GM23248 (cell line): ENCODE measurements at regions not wholly inside any gene's neighbourhood (a gene's known extent, or its start where the extent isn't known, plus 50 kb on each side); places are given as distances from the start of the nearest gene placed in this dataset.

Experiments
- DNase-seq: peaks from one replicate; pipeline ENCODE4 v3.0.0-alpha.2; 2015
- H2AFZ ChIP-seq: fragments of 200-600 bp; sonication (generic); 2 replicates; pipeline ENCODE4 v1.6.1; 2016; ENCODE audit warnings: antibody characterized with exemption
- H3F3A ChIP-seq: fragments of 200-600 bp; sonication (generic); 2 replicates; pipeline ENCODE4 v1.6.1; 2016; ENCODE audit warnings: mild to moderate bottlenecking, antibody characterized with exemption, mixed run types; ENCODE audit not compliant: insufficient read depth
- H3K27ac ChIP-seq: fragments of 200-600 bp; sonication (generic); 2 replicates; pipeline ENCODE4 v1.5.1; 2016; ENCODE audit warnings: mild to moderate bottlenecking
- H3K27me3 ChIP-seq: fragments of 200-600 bp; sonication (generic); replicated peaks from 2 replicates; pipeline ENCODE4 v1.6.1; 2016; ENCODE audit warnings: mild to moderate bottlenecking; ENCODE audit not compliant: insufficient read depth
- H3K36me3 ChIP-seq: fragments of 200-600 bp; sonication (generic); 2 replicates; pipeline ENCODE4 v1.6.1; 2016; ENCODE audit warnings: low read depth, mild to moderate bottlenecking
- H3K4me1 ChIP-seq: fragments of 200-600 bp; sonication (generic); 2 replicates; pipeline ENCODE4 v1.6.1; 2016; ENCODE audit warnings: mild to moderate bottlenecking; ENCODE audit not compliant: insufficient read depth
- H3K4me2 ChIP-seq: fragments of 200-600 bp; sonication (generic); one replicate; pipeline ENCODE4 v1.6.1; 2016; ENCODE audit warnings: mild to moderate bottlenecking; ENCODE audit not compliant: unreplicated experiment
- H3K4me3 ChIP-seq: fragments of 200-600 bp; sonication (generic); 2 replicates; pipeline ENCODE4 v1.5.1; 2016; ENCODE audit warnings: mild to moderate bottlenecking
- H3K79me2 ChIP-seq: fragments of 200-600 bp; sonication (generic); 2 replicates; pipeline ENCODE4 v1.6.1; 2016; ENCODE audit warnings: mild to moderate bottlenecking; ENCODE audit not compliant: insufficient read depth
- H3K9ac ChIP-seq: fragments of 200-600 bp; sonication (generic); 2 replicates; pipeline ENCODE4 v1.6.1; 2016; ENCODE audit warnings: mild to moderate bottlenecking
- H3K9me2 ChIP-seq: fragments of 200-600 bp; sonication (generic); 2 replicates; pipeline ENCODE4 v1.6.1; 2016; ENCODE audit warnings: mixed run types, mild to moderate bottlenecking, moderate library complexity; ENCODE audit not compliant: insufficient read depth
- H3K9me3 ChIP-seq: fragments of 200-600 bp; sonication (generic); one replicate; pipeline ENCODE4 v1.6.1; 2017; ENCODE audit warnings: low read depth
- H4K20me1 ChIP-seq: fragments of 200-600 bp; sonication (generic); 2 replicates; pipeline ENCODE4 v1.6.0; 2016; ENCODE audit not compliant: insufficient read depth
- EZH2 ChIP-seq: fragments of 200-600 bp; sonication (generic); IDR thresholded peaks from 2 replicates; pipeline ENCODE4 v1.6.1; 2018; ENCODE audit warnings: antibody characterized with exemption, mild to moderate bottlenecking; ENCODE audit not compliant: insufficient read depth, poor library complexity, severe bottlenecking
- EZH2phosphoT487 ChIP-seq: fragments of 200-600 bp; sonication (generic); IDR thresholded peaks from 2 replicates; pipeline ENCODE4 v1.6.1; 2018; ENCODE audit warnings: antibody characterized with exemption, moderate library complexity, mild to moderate bottlenecking, low read depth; ENCODE audit not compliant: insufficient read depth
- WGBS, 2 experiments: methylation state at CpG; one replicate each; pipeline ENCODE4 v1.1.6; 2015 to 2017; ENCODE audit warnings: low lambda C conversion rate in 2 of 2, low coverage in 1 of 2; ENCODE audit errors: missing lambda C conversion rate in 2 of 2; 5-methylcytosine and 5-hydroxymethylcytosine counted together
- in situ Hi-C: fragments of 300-500 bp; cut with MboI; formaldehyde crosslinking; loops from 2 replicates; pipeline ENCODE4 v1.15.0; 2020

DNA sequence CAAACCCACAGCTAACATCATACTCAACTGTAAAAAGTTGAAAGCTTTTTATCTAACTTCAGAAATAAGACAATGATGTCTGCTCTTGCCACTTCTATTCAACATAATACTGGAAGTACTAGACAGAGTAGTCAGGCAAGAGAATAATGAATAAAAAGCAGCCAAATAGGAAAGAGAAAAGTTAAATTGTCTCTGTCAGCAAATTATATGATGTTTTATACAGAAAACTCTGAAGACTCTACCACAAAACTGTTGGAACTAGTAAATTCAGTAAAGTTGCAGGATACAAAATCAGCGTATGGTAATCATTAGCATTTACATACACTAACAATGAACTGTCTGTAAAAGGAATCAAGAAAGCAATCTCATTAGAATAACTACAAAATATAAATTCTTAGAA, 752.9 kb upstream of the CT83 start:
- Histone ChIP-seq H3K36me3 (no peaks in the 10 kb centered on the region), H3K9me3 (no peaks in the 10 kb centered on the region), H3K4me2 (no peak overlapping the region), H3K27ac (no peak overlapping the region), H3F3A (no peaks in the 10 kb centered on the region), H3K79me2 (no peaks in the 10 kb centered on the region), H2AFZ (no peak overlapping the region), H4K20me1 (no peaks in the 10 kb centered on the region), H3K4me1 (no peaks in the 10 kb centered on the region), H3K4me3 (no peak overlapping the region), H3K27me3 (no peaks in the 10 kb centered on the region), H3K9me2 (no peaks in the 10 kb centered on the region), H3K9ac (no peak overlapping the region)
- TF ChIP-seq EZH2phosphoT487 = no peak
- no peak for TF ChIP-seq EZH2
- in situ Hi-C loops = no loop called here
- 14 to 29% methylated on average over 1 of the region's 1 CpG for WGBS, 2 experiments
- no peak for DNase-seq

DNA sequence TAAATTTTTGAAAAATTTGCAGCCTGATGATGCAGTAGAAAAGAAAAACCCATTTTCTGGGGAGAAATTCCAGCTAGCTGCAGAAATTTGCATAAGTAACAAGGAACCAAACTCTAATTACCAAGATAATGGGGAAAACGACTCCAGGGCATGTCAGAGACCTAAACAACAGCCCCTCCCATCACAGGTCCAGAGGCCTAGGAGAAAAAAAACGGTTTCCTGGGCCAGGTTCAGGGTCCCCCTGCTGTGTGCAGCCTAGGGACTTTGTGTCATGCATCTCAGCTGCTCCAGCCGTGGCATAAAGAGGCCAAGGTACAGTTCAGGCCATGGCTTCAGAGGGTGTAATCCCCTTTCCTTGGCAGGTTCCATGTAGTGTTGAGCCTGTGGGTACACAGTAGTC, 733.7 kb upstream of the CT83 start:
- Histone ChIP-seq H3K36me3 (no peaks in the 10 kb centered on the region), H3K4me1 (no peaks in the 10 kb centered on the region), H3K27ac (no peak overlapping the region), H3K9me3 (no peaks in the 10 kb centered on the region), H3F3A (no peaks in the 10 kb centered on the region), H4K20me1 (no peaks in the 10 kb centered on the region), H3K79me2 (no peaks in the 10 kb centered on the region), H2AFZ (no peak overlapping the region), H3K4me2 (no peak overlapping the region), H3K4me3 (no peak overlapping the region), H3K9me2 (no peaks in the 10 kb centered on the region), H3K9ac (no peak overlapping the region), H3K27me3 (no peaks in the 10 kb centered on the region)
- DNase-seq = no peak
- in situ Hi-C loops = no loop called here
- TF ChIP-seq EZH2 = no peak
- TF ChIP-seq EZH2phosphoT487 = no peak
- 13 to 25% methylated on average over 1 to 3 of the region's 3 CpGs for WGBS, 2 experiments

GRCh38 chrX:117147249-117147648, 684.5 kb upstream of the CT83 start:
- H3K79me2 ChIP-seq = no peaks in the 10 kb centered on the region
- no peak overlapping the region for H3K27ac ChIP-seq
- no peak overlapping the region for H3K4me2 ChIP-seq
- no peaks in the 10 kb centered on the region for H3K27me3 ChIP-seq
- no peaks in the 10 kb centered on the region for H4K20me1 ChIP-seq
- TF ChIP-seq EZH2 = no peak
- TF ChIP-seq EZH2phosphoT487 = no peak
- H2AFZ ChIP-seq = no peak overlapping the region
- no peaks in the 10 kb centered on the region for H3K9me3 ChIP-seq
- no peak overlapping the region for H3K9ac ChIP-seq
- in situ Hi-C loops = no loop called here
- no peaks in the 10 kb centered on the region for H3K36me3 ChIP-seq
- H3F3A ChIP-seq = no peaks in the 10 kb centered on the region
- H3K4me1 ChIP-seq = no peaks in the 10 kb centered on the region
- no peaks in the 10 kb centered on the region for H3K9me2 ChIP-seq
- no peak for DNase-seq
- H3K4me3 ChIP-seq = no peak overlapping the region

- Histone ChIP-seq H3K9me2 (no peaks in the 10 kb centered on the region), H3K4me3 (no peak overlapping the region), H3K79me2 (no peaks in the 10 kb centered on the region), H3F3A (no peaks in the 10 kb centered on the region), H3K4me1 (no peaks in the 10 kb centered on the region), H2AFZ (no peak overlapping the region), H3K36me3 (no peaks in the 10 kb centered on the region), H3K9me3 (no peaks in the 10 kb centered on the region), H3K27me3 (no peaks in the 10 kb centered on the region), H3K4me2 (no peak overlapping the region), H3K9ac (no peak overlapping the region), H3K27ac (no peak overlapping the region), H4K20me1 (no peaks in the 10 kb centered on the region)
- in situ Hi-C loops = no loop called here
- TF ChIP-seq EZH2phosphoT487 (no peak), EZH2 (no peak)
- WGBS, 2 experiments = 27 to 40% methylated on average over 2 of the region's 2 CpGs
- no peak for DNase-seq
These were observed 675.3 kb upstream of the CT83 start for GRCh38 chrX:117138070-117138469.

DNA sequence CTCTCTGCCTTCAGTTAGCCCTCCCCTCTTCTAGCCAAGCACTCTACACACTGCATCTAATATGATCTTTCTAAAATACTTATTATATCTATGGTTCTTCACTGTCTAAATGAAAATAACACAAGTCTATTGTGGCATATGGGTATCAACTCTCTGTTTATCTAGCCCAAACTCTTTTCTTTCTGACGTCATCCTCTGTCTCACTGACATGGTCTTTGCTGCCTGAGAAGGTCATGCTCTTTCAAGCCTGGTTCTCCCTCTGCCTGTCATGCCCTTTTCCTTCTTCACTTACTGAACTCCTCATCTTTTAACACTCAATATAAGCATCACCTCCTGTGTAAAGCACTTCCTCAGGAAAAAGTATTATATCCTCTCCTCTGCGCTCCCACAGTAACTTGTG, 672.2 kb upstream of the CT83 start:
- Histone ChIP-seq H3K27me3 (no peaks in the 10 kb centered on the region), H3K4me2 (no peak overlapping the region), H3K9me2 (no peaks in the 10 kb centered on the region), H3K79me2 (no peaks in the 10 kb centered on the region), H3K4me1 (no peaks in the 10 kb centered on the region), H3K9ac (no peak overlapping the region), H3F3A (no peaks in the 10 kb centered on the region), H3K36me3 (no peaks in the 10 kb centered on the region), H3K27ac (no peak overlapping the region), H3K4me3 (no peak overlapping the region), H3K9me3 (no peaks in the 10 kb centered on the region), H2AFZ (no peak overlapping the region), H4K20me1 (no peaks in the 10 kb centered on the region)
- DNase-seq = no peak
- in situ Hi-C loops = no loop called here
- WGBS, 2 experiments = 13 to 16% methylated on average over 2 of the region's 2 CpGs
- TF ChIP-seq EZH2 = no peak
- TF ChIP-seq EZH2phosphoT487 = no peak
